Tibial nerve (tissue), 4 donors: ENCODE measurements at regions not wholly inside any gene's neighbourhood (a gene's known extent, or its start where the extent isn't known, plus 50 kb on each side); places are given as distances from the start of the nearest gene placed in this dataset.
A peak's percentile ranks its signal among the peaks of the same experiment; 100 is the strongest.

ENCODE experiments used
- EP300 ChIP-seq, 2 donors: sonication (generic); formaldehyde crosslinking; IDR thresholded peaks; one replicate each; pipeline ENCODE4 v1.6.1; 2017; ENCODE audit warnings: antibody characterized with exemption in 2 of 2, mild to moderate bottlenecking in 1 of 2
- TF ChIP-seq, protein P1 (sequence below), 5 experiments: fragments of 200-600 bp in 3 of 5; fragments of 450-650 bp in 2 of 5; sonication (generic) in 3 of 5; IDR thresholded peaks; one replicate each; pipeline ENCODE4 v1.5.1; 2016 to 2019; ENCODE audit warnings: antibody characterized with exemption in 5 of 5, mild to moderate bottlenecking in 3 of 5, moderate library complexity in 2 of 5

DNA sequence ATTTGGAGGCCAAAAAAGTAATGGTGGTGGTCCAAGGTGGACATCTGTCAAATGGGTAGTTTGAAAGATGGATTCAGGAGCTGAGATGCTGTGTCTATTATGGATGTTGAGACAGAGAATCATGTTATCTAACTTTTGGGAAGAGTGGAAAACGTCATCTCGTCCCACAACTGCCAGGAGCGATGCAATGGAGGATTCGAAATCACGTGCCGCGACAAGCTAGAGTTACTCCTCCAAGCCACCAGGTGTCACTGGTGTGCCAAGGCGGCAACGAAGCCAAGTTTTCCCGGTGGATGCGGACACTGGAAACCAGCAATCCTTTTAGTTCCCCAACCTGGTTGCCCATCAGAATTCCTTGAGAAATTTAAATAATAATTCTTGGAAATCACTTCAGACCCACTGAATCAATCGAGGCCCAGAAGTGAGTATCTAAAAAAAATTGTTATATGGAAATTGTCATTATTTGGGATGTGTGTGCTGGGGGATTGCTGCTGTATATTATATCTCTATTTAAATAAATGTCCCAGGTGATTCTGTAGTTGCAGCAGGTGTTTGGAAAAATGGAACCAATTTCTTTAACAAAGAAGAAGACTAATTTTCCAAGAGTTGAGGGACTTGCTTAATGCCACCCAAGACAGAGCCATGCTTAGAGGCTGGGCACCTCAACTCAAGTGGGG, 206.1 kb downstream of the HAPSTR1 start:
- TF ChIP-seq, protein P1, sequence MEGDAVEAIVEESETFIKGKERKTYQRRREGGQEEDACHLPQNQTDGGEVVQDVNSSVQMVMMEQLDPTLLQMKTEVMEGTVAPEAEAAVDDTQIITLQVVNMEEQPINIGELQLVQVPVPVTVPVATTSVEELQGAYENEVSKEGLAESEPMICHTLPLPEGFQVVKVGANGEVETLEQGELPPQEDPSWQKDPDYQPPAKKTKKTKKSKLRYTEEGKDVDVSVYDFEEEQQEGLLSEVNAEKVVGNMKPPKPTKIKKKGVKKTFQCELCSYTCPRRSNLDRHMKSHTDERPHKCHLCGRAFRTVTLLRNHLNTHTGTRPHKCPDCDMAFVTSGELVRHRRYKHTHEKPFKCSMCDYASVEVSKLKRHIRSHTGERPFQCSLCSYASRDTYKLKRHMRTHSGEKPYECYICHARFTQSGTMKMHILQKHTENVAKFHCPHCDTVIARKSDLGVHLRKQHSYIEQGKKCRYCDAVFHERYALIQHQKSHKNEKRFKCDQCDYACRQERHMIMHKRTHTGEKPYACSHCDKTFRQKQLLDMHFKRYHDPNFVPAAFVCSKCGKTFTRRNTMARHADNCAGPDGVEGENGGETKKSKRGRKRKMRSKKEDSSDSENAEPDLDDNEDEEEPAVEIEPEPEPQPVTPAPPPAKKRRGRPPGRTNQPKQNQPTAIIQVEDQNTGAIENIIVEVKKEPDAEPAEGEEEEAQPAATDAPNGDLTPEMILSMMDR (IDR thresholded peaks at IDR 0.05) = peak in 3 of 5 experiments; percentile 5 to 24 (median 20)
- no peak for TF ChIP-seq EP300 (IDR thresholded peaks at IDR 0.05)
